ENCODE measurements at regions not wholly inside any gene's neighbourhood (a gene's known extent, or its start where the extent isn't known, plus 50 kb on each side); places are given as distances from the start of the nearest gene placed in this dataset.
"Not testable (repeated sequence)": the region's sequence is repeated elsewhere in the genome, so short reads cannot be mapped to it uniquely, and the experiment has no call there.

GRCh38 chr10:125521721-125522680, 161.0 kb downstream of the TEX36 start:
- intact Hi-C loops (cut with DNase I) = no loop called here
- DNase-seq (ENCODE audit: low spot score) = no peak

- DNase-seq (ENCODE audit: low spot score) = no peak
- intact Hi-C loops (cut with DNase I) = no loop called here
Observed at GRCh38 chr10:125520968-125521367, 162.0 kb downstream of the TEX36 start.

- intact Hi-C loops (cut with DNase I) = not testable (repeated sequence)
Observed at GRCh38 chr10:125518397-125518796, 164.6 kb downstream of the TEX36 start.

GRCh38 chr10:125515571-125515970, 167.4 kb downstream of the TEX36 start:
- intact Hi-C loops (cut with DNase I) = no loop called here
- DNase-seq (ENCODE audit: low spot score) = no peak

More at GRCh38 chr10:125518397-125518796, 164.6 kb downstream of the TEX36 start:
- DNase-seq (ENCODE audit: low spot score) = not testable (repeated sequence)

GRCh38 chr10:125514206-125515162, 168.5 kb downstream of the TEX36 start:
- DNase-seq (ENCODE audit: low spot score) = no peak
- intact Hi-C loops (cut with DNase I) = no loop called here

GRCh38 chr10:125513429-125514182, 169.4 kb downstream of the TEX36 start:
- DNase-seq (ENCODE audit: low spot score) = no peak
- intact Hi-C loops (cut with DNase I) = no loop called here

- intact Hi-C loops (cut with DNase I) = no loop called here
- no peak for DNase-seq (ENCODE audit: low spot score)
Observed at GRCh38 chr10:125510998-125511397, 172.0 kb downstream of the TEX36 start.

- no peak for DNase-seq (ENCODE audit: low spot score)
- intact Hi-C loops (cut with DNase I) = no loop called here
Observed at GRCh38 chr10:125505648-125506047, 177.3 kb downstream of the TEX36 start.

GRCh38 chr10:125502276-125502675, 180.7 kb downstream of the TEX36 start:
- no peak for DNase-seq (ENCODE audit: low spot score)
- intact Hi-C loops (cut with DNase I) = no loop called here

- no peak for DNase-seq (ENCODE audit: low spot score)
- intact Hi-C loops (cut with DNase I) = no loop called here
Observed at GRCh38 chr10:125495386-125495785, 187.6 kb downstream of the TEX36 start.

GRCh38 chr10:125494651-125495239, 188.2 kb downstream of the TEX36 start:
- no peak for DNase-seq (ENCODE audit: low spot score)
- intact Hi-C loops (cut with DNase I) = no loop called here

GRCh38 chr10:125491381-125491780, 191.6 kb downstream of the TEX36 start:
- intact Hi-C loops (cut with DNase I) = no loop called here
- DNase-seq (ENCODE audit: low spot score) = no peak

GRCh38 chr10:125489731-125490130, 193.2 kb downstream of the TEX36 start:
- DNase-seq (ENCODE audit: low spot score) = no peak
- intact Hi-C loops (cut with DNase I) = no loop called here

GRCh38 chr10:125485665-125486064, 197.3 kb downstream of the TEX36 start:
- intact Hi-C loops (cut with DNase I) = no loop called here
- no peak for DNase-seq (ENCODE audit: low spot score)

- intact Hi-C loops (cut with DNase I) = no loop called here
- DNase-seq (ENCODE audit: low spot score) = no peak
Observed at GRCh38 chr10:125484035-125484732, 198.8 kb downstream of the TEX36 start.

GRCh38 chr10:125482637-125483036, 200.3 kb downstream of the TEX36 start:
- intact Hi-C loops (cut with DNase I) = no loop called here
- no peak for DNase-seq (ENCODE audit: low spot score)

GRCh38 chr10:125482108-125482507, 200.9 kb downstream of the TEX36 start:
- intact Hi-C loops (cut with DNase I) = no loop called here
- DNase-seq (ENCODE audit: low spot score) = no peak

GRCh38 chr10:125479059-125479458, 203.9 kb downstream of the TEX36 start:
- intact Hi-C loops (cut with DNase I) = no loop called here
- DNase-seq (ENCODE audit: low spot score) = no peak

Data from posterior vena cava (tissue), 2 donors.